H9 (cell line): ENCODE measurements at regions not wholly inside any gene's neighbourhood (a gene's known extent, or its start where the extent isn't known, plus 50 kb on each side); places are given as distances from the start of the nearest gene placed in this dataset.

Experiments
- DNase-seq: peaks from one replicate; pipeline ENCODE4 v3.0.0-alpha.2; 2017
- H2AFZ ChIP-seq: one replicate; pipeline ENCODE4 v1.6.1; 2013; ENCODE audit warnings: mild to moderate bottlenecking, low read length, control low read depth, moderate library complexity
- H2AK5ac ChIP-seq: 2 replicates; pipeline ENCODE4 v1.6.1; 2013; ENCODE audit warnings: low read length, control low read depth, mixed read lengths; ENCODE audit not compliant: insufficient read length
- H2BK120ac ChIP-seq: one replicate; pipeline ENCODE4 v1.6.1; 2013; ENCODE audit warnings: low read depth, mild to moderate bottlenecking, low read length, control low read depth, inconsistent platforms; ENCODE audit not compliant: poor library complexity, severe bottlenecking
- H2BK12ac ChIP-seq: 2 replicates; pipeline ENCODE4 v1.6.1; 2013; ENCODE audit warnings: low read length, control low read depth, mixed read lengths, low read depth; ENCODE audit not compliant: insufficient read length
- H2BK15ac ChIP-seq: 2 replicates; pipeline ENCODE4 v1.6.1; 2013; ENCODE audit warnings: low read depth, low read length, control low read depth
- H2BK20ac ChIP-seq: one replicate; pipeline ENCODE4 v1.6.1; 2013; ENCODE audit warnings: low read depth, mild to moderate bottlenecking, low read length, control low read depth, inconsistent platforms; ENCODE audit not compliant: poor library complexity, severe bottlenecking
- H2BK5ac ChIP-seq: 2 replicates; pipeline ENCODE4 v1.6.1; 2013; ENCODE audit warnings: low read length, control low read depth, mixed read lengths; ENCODE audit not compliant: insufficient read length
- H3K14ac ChIP-seq: 2 replicates; pipeline ENCODE4 v1.6.1; 2013; ENCODE audit warnings: low read length, control low read depth; ENCODE audit not compliant: insufficient read depth
- H3K18ac ChIP-seq: 2 replicates; pipeline ENCODE4 v1.6.1; 2013; ENCODE audit warnings: low read depth, mild to moderate bottlenecking, mixed read lengths, low read length, control low read depth; ENCODE audit not compliant: insufficient read length
- H3K23ac ChIP-seq: 2 replicates; pipeline ENCODE4 v1.6.1; 2013; ENCODE audit warnings: low read length, control low read depth, mixed read lengths, low read depth; ENCODE audit not compliant: insufficient read length
- H3K23me2 ChIP-seq: 2 replicates; pipeline ENCODE4 v1.6.1; 2013; ENCODE audit warnings: low read depth, mild to moderate bottlenecking, mixed read lengths, low read length, control low read depth; ENCODE audit not compliant: insufficient read length, poor library complexity, severe bottlenecking
- H3K27ac ChIP-seq: 2 replicates; pipeline ENCODE4 v1.5.1; 2013; ENCODE audit warnings: low read length, control low read depth, mixed read lengths, low read depth; ENCODE audit not compliant: insufficient read length
- H3K27me3 ChIP-seq: 2 replicates; pipeline ENCODE4 v1.6.1; 2013; ENCODE audit warnings: low read length, control low read depth, inconsistent platforms; ENCODE audit not compliant: insufficient read depth
- H3K4ac ChIP-seq: 2 replicates; pipeline ENCODE4 v1.6.1; 2013; ENCODE audit warnings: low read depth, mild to moderate bottlenecking, control low read depth, inconsistent platforms, low read length, moderate library complexity
- H3K4me1 ChIP-seq: 2 replicates; pipeline ENCODE4 v1.6.1; 2013; ENCODE audit warnings: low read length, control low read depth, inconsistent platforms; ENCODE audit not compliant: insufficient read depth
- H3K4me2 ChIP-seq: 2 replicates; pipeline ENCODE4 v1.6.1; 2013; ENCODE audit warnings: low read length, control low read depth, mixed read lengths; ENCODE audit not compliant: insufficient read length, insufficient read depth
- H3K56ac ChIP-seq: 2 replicates; pipeline ENCODE4 v1.6.1; 2013; ENCODE audit warnings: low read depth, mild to moderate bottlenecking, mixed read lengths, low read length, control low read depth; ENCODE audit not compliant: insufficient read length
- H3K79me1 ChIP-seq: 2 replicates; pipeline ENCODE4 v1.6.1; 2013; ENCODE audit warnings: low read depth, mild to moderate bottlenecking, moderate library complexity, low read length, control low read depth, inconsistent platforms; ENCODE audit not compliant: insufficient read depth, poor library complexity, severe bottlenecking
- H3K79me2 ChIP-seq: 2 replicates; pipeline ENCODE4 v1.6.1; 2013; ENCODE audit warnings: low read length, control low read depth, inconsistent platforms; ENCODE audit not compliant: insufficient read depth
- H3K9ac ChIP-seq: 2 replicates; pipeline ENCODE4 v1.6.1; 2013; ENCODE audit warnings: low read length, control low read depth, mixed read lengths; ENCODE audit not compliant: insufficient read length; ENCODE audit errors: extremely low read depth
- H3K9me3 ChIP-seq: one replicate; pipeline ENCODE4 v1.6.1; 2013; ENCODE audit warnings: low read depth, low read length, inconsistent platforms; ENCODE audit not compliant: control insufficient read depth
- H3T11ph ChIP-seq: one replicate; pipeline ENCODE4 v1.6.1; 2013; ENCODE audit warnings: mild to moderate bottlenecking, low read length, control low read depth, inconsistent platforms
- H4K20me1 ChIP-seq: one replicate; pipeline ENCODE4 v1.6.1; 2013; ENCODE audit not compliant: control insufficient read depth, insufficient read length, insufficient read depth
- H4K5ac ChIP-seq: 2 replicates; pipeline ENCODE4 v1.6.1; 2013; ENCODE audit warnings: low read depth, mild to moderate bottlenecking, mixed read lengths, low read length, control low read depth; ENCODE audit not compliant: insufficient read length
- H4K8ac ChIP-seq: replicated peaks from 2 replicates; pipeline ENCODE4 v1.6.1; 2013; ENCODE audit warnings: low read length, control low read depth, mixed read lengths, low read depth; ENCODE audit not compliant: insufficient read length
- H4K91ac ChIP-seq: 2 replicates; pipeline ENCODE4 v1.6.1; 2013; ENCODE audit warnings: low read depth, mild to moderate bottlenecking, moderate library complexity, mixed read lengths, low read length, control low read depth; ENCODE audit not compliant: insufficient read length
- H3K27ac Mint-ChIP-seq, 3 experiments: 2 replicates in 2 of 3; 3 replicates in 1 of 3; pipeline ENCODE4 v1.8.0; 2020 to 2021; ENCODE audit warnings: mixed read lengths in 3 of 3, mild to moderate bottlenecking in 1 of 3, moderate library complexity in 1 of 3
- H3K27me3 Mint-ChIP-seq: 2 replicates; pipeline ENCODE4 v1.8.0; 2021; ENCODE audit warnings: low read depth, mild to moderate bottlenecking, moderate library complexity, mixed read lengths
- H3K36me3 Mint-ChIP-seq, 3 experiments: 2 replicates in 2 of 3; 3 replicates in 1 of 3; pipeline ENCODE4 v1.8.0; 2020 to 2021; ENCODE audit warnings: low read depth in 3 of 3, mixed read lengths in 3 of 3; ENCODE audit not compliant: insufficient read depth in 1 of 3
- H3K4me1 Mint-ChIP-seq, 2 experiments: 2 replicates each; pipeline ENCODE4 v1.8.0; 2020; ENCODE audit warnings: mixed read lengths in 2 of 2
- H3K4me3 Mint-ChIP-seq, 2 experiments: 2 replicates in 1 of 2; 3 replicates in 1 of 2; pipeline ENCODE4 v1.8.0; 2020 to 2021; ENCODE audit warnings: mild to moderate bottlenecking in 2 of 2, mixed read lengths in 2 of 2, moderate library complexity in 1 of 2
- H3K9me3 Mint-ChIP-seq, 2 experiments: 2 replicates in 1 of 2; 3 replicates in 1 of 2; pipeline ENCODE4 v1.8.0; 2020; ENCODE audit warnings: mild to moderate bottlenecking in 2 of 2, mixed read lengths in 2 of 2, moderate library complexity in 1 of 2
- WGBS: extraction: QIAGEN DNeasy Blood & Tissue Kit; methylation state at CpG from one replicate; pipeline ENCODE4 v1.1.7; 2013; ENCODE audit warnings: missing lambda C conversion rate, low lambda C conversion rate, mixed read lengths; ENCODE audit not compliant: insufficient read length; ENCODE audit errors: extremely low coverage; 5-methylcytosine and 5-hydroxymethylcytosine counted together
- TF ChIP-seq, protein P1 (sequence below): fragments of 200-600 bp; sonication (generic); conservative IDR thresholded peaks from 3 replicates; pipeline ENCODE4 v1.8.0; 2021; ENCODE audit warnings: antibody characterized with exemption, mild to moderate bottlenecking

- H3K36me3 Mint-ChIP-seq, result no peaks in the 10 kb centered on the region
- TF ChIP-seq, protein P1, sequence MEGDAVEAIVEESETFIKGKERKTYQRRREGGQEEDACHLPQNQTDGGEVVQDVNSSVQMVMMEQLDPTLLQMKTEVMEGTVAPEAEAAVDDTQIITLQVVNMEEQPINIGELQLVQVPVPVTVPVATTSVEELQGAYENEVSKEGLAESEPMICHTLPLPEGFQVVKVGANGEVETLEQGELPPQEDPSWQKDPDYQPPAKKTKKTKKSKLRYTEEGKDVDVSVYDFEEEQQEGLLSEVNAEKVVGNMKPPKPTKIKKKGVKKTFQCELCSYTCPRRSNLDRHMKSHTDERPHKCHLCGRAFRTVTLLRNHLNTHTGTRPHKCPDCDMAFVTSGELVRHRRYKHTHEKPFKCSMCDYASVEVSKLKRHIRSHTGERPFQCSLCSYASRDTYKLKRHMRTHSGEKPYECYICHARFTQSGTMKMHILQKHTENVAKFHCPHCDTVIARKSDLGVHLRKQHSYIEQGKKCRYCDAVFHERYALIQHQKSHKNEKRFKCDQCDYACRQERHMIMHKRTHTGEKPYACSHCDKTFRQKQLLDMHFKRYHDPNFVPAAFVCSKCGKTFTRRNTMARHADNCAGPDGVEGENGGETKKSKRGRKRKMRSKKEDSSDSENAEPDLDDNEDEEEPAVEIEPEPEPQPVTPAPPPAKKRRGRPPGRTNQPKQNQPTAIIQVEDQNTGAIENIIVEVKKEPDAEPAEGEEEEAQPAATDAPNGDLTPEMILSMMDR, result no peak
- no peak overlapping the region for H4K91ac ChIP-seq
- no peak overlapping the region for H2BK5ac ChIP-seq
- no peak overlapping the region for H3K18ac ChIP-seq
- H3K4me1 Mint-ChIP-seq, result no peaks in the 10 kb centered on the region
- H3K79me1 ChIP-seq, result no peaks in the 10 kb centered on the region
- no peak overlapping the region for H2AFZ ChIP-seq
- H3K4me2 ChIP-seq, result no peak overlapping the region
- DNase-seq, result no peak
- H3K23ac ChIP-seq, result no peak overlapping the region
- H3K14ac ChIP-seq, result no peak overlapping the region
- H3K4me1 ChIP-seq, result no peaks in the 10 kb centered on the region
- no peak overlapping the region for H4K5ac ChIP-seq
- H2BK20ac ChIP-seq, result no peak overlapping the region
- no peaks in the 10 kb centered on the region for H3K27me3 ChIP-seq
- WGBS, result no CpG with 5 or more reads among the region's 2 CpGs
- no peak overlapping the region for H3K4ac ChIP-seq
- no peak overlapping the region for H3T11ph ChIP-seq
- no peaks in the 10 kb centered on the region for H4K20me1 ChIP-seq
- peaks cover 0 to 2% of the 10 kb centered on the region in 2 experiments; a peak in 2 of 5 replicates for H3K9me3 Mint-ChIP-seq
- H3K23me2 ChIP-seq, result no peaks in the 10 kb centered on the region
- no peak overlapping the region for H3K4me3 Mint-ChIP-seq
- no peak overlapping the region for H2BK120ac ChIP-seq
- no peaks in the 10 kb centered on the region for H3K27me3 Mint-ChIP-seq
- H2BK15ac ChIP-seq, result no peak overlapping the region
- H3K56ac ChIP-seq, result no peak overlapping the region
- no peaks in the 10 kb centered on the region for H3K79me2 ChIP-seq
- H3K27ac Mint-ChIP-seq, result no peak overlapping the region
- no peak overlapping the region for H2AK5ac ChIP-seq
- no peak overlapping the region for H4K8ac ChIP-seq
- no peaks in the 10 kb centered on the region for H3K9me3 ChIP-seq
- H3K9ac ChIP-seq, result no peak overlapping the region
- H3K27ac ChIP-seq, result no peak overlapping the region
- no peak overlapping the region for H2BK12ac ChIP-seq
Observed at GRCh38 chr5:165163861-165164260, 1658.4 kb downstream of the MAT2B start.
